VCaP (cell line): ENCODE measurements at regions not wholly inside any gene's neighbourhood (a gene's known extent, or its start where the extent isn't known, plus 50 kb on each side); places are given as distances from the start of the nearest gene placed in this dataset.
"Not testable (repeated sequence)": the region's sequence is repeated elsewhere in the genome, so short reads cannot be mapped to it uniquely, and the experiment has no call there.

Experiments used
- H3K27ac ChIP-seq: fragments of 450-650 bp; 2 replicates; pipeline ENCODE4 v1.5.1; 2017
- TF ChIP-seq, protein P1 (sequence below): fragments of 450-650 bp; conservative IDR thresholded peaks from 2 replicates; pipeline ENCODE4 v1.5.1; 2017; ENCODE audit warnings: mild to moderate bottlenecking, moderate library complexity

GRCh38 chr1:118575060-118575459, 390.0 kb upstream of the SPAG17 start:
- no peak overlapping the region for H3K27ac ChIP-seq
- TF ChIP-seq, protein P1, sequence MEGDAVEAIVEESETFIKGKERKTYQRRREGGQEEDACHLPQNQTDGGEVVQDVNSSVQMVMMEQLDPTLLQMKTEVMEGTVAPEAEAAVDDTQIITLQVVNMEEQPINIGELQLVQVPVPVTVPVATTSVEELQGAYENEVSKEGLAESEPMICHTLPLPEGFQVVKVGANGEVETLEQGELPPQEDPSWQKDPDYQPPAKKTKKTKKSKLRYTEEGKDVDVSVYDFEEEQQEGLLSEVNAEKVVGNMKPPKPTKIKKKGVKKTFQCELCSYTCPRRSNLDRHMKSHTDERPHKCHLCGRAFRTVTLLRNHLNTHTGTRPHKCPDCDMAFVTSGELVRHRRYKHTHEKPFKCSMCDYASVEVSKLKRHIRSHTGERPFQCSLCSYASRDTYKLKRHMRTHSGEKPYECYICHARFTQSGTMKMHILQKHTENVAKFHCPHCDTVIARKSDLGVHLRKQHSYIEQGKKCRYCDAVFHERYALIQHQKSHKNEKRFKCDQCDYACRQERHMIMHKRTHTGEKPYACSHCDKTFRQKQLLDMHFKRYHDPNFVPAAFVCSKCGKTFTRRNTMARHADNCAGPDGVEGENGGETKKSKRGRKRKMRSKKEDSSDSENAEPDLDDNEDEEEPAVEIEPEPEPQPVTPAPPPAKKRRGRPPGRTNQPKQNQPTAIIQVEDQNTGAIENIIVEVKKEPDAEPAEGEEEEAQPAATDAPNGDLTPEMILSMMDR, result no peak

DNA sequence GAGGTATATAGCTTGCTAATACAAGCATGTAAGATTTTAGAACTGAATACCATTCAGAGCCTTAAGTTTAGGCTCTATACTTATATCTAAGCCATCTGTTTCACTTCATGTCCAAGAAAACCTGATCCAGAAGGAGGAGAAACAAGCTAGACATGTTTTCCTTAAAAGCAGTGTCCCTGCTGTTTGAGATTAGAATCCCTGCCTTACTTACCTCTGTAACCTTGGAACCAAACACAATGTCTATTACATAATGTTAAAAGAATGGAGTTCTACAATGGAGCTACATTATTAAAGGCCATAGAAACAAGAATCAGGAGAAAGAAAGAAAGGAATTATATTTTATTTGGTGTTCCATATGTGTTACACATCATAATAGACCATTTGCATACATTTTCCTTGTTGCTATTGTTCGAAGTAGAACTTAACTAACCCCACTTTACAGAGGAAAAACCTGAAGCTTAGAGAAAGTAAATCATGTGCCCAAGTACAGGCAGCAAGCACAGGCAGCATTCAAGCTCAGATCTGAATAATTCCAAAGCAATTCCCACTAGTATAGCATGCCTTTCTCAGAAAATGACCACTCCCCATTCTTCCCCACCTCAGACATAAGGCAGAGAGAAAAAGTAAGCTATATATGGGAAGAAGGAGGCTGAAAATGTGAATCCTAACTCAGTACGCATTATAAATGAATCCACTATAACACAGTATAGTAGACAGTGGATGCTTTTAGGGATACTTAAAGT, 380.1 kb upstream of the SPAG17 start:
- TF ChIP-seq, protein P1, result no peak

GRCh38 chr1:118563981-118564951, 379.2 kb upstream of the SPAG17 start:
- TF ChIP-seq, protein P1, result no peak
- H3K27ac ChIP-seq, result no peak overlapping the region

More for the DNA sequence above, 380.1 kb upstream of the SPAG17 start:
- H3K27ac ChIP-seq, result no peak overlapping the region

GRCh38 chr1:118558933-118559332, 373.9 kb upstream of the SPAG17 start:
- no peak overlapping the region for H3K27ac ChIP-seq
- TF ChIP-seq, protein P1, result no peak

- TF ChIP-seq, protein P1, result no peak
- no peak overlapping the region for H3K27ac ChIP-seq
Measured at GRCh38 chr1:118556936-118557335, 371.9 kb upstream of the SPAG17 start.

GRCh38 chr1:118555638-118556037, 370.6 kb upstream of the SPAG17 start:
- H3K27ac ChIP-seq, result no peak overlapping the region
- TF ChIP-seq, protein P1, result no peak

GRCh38 chr1:118535901-118536300, 350.9 kb upstream of the SPAG17 start:
- no peak overlapping the region for H3K27ac ChIP-seq
- TF ChIP-seq, protein P1, result no peak

DNA sequence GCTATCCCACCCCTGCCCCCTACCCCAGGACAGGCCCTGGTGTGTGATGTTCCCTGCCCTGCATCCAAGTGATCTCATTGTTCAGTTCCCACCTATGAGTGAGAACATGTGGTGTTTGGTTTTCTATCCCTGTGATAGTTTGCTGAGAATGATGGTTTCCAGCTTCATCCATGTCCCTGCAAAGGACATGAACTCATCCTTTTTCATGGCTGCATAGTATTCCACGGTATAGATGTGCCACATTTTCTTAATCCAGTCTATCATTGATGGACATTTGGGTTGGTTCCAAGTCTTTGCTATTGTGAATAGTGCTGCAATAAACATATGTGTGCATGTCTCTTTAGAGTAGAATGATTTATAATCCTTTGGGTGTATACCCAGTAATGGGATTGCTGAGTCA, 326.9 kb upstream of the SPAG17 start:
- H3K27ac ChIP-seq, result not testable (repeated sequence)
